Astrocyte of the hippocampus (primary cell): ENCODE measurements at regions not wholly inside any gene's neighbourhood (a gene's known extent, or its start where the extent isn't known, plus 50 kb on each side); places are given as distances from the start of the nearest gene placed in this dataset.
"Not testable (repeated sequence)": the region's sequence is repeated elsewhere in the genome, so short reads cannot be mapped to it uniquely, and the experiment has no call there.

ENCODE experiments used
- DNase-seq: peaks from one replicate; pipeline ENCODE4 v3.0.0; 2011; ENCODE audit warnings: low read depth, low spot score

- peak; percentile 89 for DNase-seq
Measured at GRCh38 chr4:187478292-187479140, 517.1 kb upstream of the ZFP42 start.

GRCh38 chr4:187479511-187479910, 516.1 kb upstream of the ZFP42 start:
- peak; percentile 14 for DNase-seq

GRCh38 chr4:187480146-187481145, 515.1 kb upstream of the ZFP42 start:
- peak; percentile 16 for DNase-seq

- DNase-seq, result no peak
Measured at GRCh38 chr4:187484186-187484585, 511.4 kb upstream of the ZFP42 start.

DNA sequence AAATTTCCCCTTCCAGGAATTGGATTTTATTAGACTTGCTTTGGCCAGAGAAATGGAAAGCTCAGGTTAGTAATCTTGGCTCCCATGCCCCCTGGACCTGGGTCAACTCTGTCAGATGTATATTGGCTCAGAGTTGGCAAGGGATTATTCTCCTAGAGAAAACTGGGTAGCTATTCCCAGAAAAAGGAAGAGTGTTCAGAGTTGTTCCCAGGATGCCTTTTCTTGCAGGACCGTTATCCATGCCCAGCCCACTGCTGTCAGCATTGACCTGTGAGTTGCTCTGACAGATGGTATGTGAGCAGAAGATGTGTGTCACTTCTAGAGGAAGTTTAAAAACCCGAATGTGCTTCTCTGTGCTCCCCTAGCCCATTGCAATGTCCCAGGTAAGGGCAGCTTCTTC, 509.9 kb upstream of the ZFP42 start:
- no peak for DNase-seq

DNA sequence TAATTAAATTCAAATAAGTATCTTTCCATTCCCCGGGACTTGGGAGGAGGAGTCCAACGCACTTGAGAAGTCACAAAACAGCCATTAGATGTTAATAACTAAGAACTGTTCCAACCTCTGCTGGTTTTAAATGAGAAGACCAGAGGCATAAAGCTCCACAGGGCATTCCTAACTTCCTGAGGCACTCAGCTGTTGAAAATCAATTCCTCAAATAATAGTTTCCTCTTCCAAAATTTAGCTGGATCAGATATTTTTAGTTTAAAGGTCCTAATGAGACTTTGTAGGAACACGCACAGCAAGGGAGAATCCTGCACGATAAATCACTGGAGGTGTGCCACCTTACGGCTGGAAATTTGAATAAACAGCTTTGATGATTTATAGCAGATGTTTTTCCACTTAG, 504.3 kb upstream of the ZFP42 start:
- DNase-seq, result no peak

GRCh38 chr4:187491959-187492358, 503.6 kb upstream of the ZFP42 start:
- DNase-seq, result no peak

DNA sequence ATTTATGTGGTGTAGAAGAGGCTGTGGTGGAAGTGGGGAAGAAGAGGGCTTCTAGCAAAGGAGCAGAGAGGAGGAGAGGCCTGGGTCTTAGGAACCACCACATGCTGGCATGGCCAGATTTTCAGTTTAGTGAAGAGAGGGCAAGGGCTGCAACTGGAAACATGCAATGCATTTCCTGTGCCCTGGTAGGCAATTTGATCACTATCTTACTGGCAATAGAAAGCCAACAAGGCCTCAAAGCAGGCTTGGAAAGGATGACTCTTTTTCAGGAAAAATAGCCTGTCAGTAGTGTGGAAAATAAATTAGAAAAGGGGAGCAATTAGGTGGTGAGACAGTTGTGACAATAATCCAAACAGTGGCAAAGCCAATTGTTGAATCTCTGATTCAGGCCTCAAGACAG, 501.9 kb upstream of the ZFP42 start:
- no peak for DNase-seq

DNA sequence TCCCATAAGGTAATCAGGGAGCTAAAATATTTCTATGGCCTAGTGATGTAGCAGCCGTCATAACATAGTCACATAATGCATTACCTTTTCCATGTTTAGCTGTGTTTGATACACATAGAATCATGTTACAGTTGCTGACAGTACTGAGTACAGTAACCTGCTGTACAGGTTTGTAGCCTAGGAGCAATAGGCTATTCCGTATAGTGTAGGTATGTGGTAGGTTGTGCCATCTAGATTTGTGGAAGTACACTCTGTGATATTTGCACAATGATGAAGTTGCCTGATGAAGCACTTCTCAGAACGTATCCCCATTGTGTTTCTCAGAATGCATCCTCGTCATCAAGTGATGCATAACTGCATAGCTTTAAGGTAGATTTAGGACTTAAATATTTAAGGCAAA, 495.6 kb upstream of the ZFP42 start:
- DNase-seq, result no peak

DNA sequence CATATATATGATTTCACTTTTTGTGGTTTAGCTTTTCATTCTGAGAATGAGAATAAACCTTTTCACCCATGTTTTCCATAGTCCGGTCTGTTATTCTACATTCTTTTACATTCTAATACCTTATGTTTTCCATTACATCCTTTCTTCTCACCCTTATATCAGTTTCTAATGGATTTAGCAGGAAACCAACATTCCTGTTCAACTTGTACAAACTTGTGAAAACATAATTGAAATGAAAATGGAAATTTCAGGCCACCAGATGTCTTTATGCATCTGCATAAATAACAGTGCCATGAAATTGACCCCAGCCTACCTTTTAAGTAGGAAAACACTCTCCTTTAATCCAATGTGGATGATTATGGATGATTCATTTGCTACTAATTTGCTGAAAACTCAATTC, 494.8 kb upstream of the ZFP42 start:
- DNase-seq, result no peak

GRCh38 chr4:187501731-187502130, 493.8 kb upstream of the ZFP42 start:
- DNase-seq, result no peak

DNA sequence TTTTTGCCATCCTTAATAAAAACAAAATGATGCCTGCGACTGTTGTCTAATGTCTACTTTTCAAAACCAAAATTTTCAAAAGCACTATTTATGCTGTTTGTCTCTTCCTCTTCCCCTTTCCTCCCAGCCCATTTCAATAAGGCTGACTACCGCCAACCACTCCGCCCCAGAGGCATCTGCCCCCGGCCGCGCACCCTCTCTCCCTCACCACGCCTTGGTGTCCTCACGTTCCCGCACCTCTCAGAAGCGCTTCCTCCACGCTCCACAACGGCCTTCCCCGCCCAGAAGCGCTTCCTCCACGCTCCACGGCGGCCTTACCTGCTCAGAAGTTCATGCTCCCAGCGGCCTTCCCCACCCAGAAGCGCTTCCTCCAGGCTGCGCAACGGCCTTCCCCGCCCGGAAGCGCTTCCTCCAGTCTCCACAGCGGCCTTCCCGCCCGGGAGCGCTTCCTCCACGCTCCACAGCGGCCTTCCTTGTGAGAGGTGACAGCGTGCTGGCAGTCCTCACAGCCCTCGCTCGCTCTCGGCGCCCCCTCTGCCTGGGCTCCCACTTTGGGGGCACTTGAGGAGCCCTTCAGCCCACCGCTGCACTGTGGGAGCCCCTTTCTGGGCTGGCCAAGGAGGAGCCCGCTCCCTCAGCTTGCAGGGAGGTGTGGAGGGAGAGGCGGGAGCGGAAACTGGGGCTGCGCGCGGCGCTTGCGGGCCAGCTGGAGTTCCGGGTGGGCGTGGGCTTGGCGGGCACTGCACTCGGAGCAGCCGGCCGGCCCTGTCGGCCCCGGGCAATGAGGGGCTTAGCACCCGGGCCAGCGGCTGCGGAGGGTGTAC, 490.4 kb upstream of the ZFP42 start:
- no peak for DNase-seq

DNA sequence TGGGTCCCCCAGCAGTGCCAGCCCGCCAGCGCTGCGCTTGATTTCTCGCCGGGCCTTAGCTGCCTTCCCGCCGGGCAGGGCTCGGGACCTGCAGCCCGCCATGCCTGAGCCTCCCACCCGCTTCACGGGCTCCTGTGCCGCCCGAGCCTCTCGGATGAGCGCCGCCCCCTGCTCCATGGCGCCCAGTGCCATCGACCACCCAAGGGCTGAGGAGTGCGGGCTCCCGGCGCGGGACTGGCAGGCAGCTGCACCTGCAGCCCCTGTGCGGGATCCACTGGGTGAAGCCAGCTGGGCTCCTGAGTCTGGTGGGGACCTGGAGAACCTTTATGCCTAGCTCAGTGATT, 489.8 kb upstream of the ZFP42 start:
- not testable (repeated sequence) for DNase-seq

- DNase-seq, result no peak
Measured at GRCh38 chr4:187516224-187516623, 479.3 kb upstream of the ZFP42 start.

DNA sequence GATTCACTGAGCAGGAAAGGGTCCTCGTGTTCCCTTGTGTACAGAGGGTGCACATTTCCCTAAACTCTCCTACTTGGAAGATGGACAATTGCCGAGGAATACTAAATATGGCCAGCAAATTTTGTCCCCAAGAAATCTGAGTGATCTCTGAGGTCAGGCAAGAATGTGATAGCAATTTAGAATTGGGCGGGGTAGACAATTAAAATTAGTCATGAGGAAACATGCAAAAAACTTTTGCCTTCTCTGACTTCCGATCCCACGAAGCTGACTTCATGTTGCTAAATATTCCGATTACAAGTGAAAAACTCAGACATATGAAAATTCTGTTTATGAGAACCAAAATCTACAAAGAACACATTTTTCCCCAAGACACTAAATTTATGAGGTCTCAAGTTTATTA, 453.9 kb upstream of the ZFP42 start:
- no peak for DNase-seq

DNA sequence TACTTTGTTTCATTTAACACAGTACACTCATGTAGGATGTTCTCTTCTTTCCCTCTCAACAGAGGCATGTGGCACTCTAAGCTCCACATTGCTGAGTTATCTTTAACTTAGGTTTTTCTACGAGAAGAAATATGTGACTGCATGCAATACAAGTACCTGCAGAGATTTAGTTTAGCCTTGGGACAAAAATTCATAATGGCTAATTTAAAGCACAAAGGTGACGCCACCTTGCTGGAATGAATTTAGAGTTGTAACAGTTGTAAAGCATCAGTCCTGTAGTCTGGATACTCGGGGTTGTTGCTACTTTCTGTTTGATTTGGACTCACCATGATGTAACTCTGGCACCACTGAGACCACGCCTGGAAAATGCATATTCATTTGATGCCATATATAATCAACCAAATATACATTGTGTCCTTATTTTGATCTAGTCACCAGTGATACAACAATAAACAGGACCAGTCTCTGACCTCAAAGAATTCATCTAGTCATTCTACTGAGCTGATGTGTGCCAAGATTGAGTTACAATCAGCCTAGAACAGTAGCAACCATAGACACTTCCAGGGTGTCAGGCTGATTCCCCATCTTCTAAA, 451.0 kb upstream of the ZFP42 start:
- no peak for DNase-seq

DNA sequence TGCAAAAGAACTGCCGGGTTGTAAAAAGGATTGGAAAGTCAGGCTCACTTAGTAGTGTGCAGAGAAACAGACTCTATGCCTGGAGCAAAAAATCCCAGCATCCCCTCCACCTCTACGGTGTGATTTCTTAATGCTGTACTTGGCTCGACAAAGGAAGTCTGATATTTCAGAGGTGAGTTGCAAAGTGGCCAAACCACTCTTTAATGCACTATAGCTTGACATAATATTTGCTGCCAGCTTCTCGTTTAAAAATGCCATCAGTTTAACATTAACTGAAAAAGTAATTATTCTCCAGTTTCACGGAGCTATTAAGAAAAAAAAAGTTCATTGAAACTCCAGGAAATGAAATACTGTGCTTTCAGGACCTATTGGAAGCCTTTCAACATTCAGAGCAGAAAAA, 448.3 kb upstream of the ZFP42 start:
- peak; percentile 7 for DNase-seq

- DNase-seq, result peak; percentile 3
Measured at GRCh38 chr4:187550256-187550950, 445.2 kb upstream of the ZFP42 start.

DNA sequence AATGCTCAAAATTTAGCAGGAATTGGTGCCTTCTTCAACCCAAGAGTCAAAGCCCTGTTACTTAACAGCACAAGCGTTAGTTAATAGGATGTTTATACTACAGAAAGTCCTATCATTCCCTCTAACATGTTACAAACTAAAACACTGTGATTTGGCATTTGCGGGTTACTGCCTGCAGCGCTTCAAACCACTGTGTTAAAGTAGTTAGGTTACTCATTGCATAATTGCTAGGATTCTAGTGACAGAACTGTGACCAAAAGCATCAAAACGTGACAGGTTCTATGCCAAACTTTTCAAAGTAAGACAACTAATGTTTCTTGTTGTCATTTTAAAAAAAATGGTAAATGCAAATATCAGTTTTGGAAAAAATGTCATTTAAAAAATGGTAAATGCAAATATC, 442.8 kb upstream of the ZFP42 start:
- DNase-seq, result no peak

DNA sequence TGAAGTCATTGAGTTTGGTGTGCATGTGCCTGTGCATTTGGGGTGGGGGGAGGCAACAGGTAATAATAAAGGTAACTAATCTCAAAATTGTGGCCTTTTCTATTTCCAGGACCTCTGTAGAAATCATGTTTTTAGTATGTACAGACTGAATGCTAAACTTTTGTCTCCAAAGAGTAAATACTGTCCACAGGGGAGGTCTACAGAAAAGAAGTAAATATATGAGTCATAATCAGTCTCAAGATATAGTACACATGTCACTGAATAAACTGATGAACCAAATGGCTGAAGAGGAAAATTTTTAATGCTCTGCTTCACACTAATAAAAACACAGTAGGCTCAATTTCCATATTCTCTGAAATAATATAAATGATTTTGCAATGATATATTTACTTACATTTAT, 440.4 kb upstream of the ZFP42 start:
- DNase-seq, result no peak

DNA sequence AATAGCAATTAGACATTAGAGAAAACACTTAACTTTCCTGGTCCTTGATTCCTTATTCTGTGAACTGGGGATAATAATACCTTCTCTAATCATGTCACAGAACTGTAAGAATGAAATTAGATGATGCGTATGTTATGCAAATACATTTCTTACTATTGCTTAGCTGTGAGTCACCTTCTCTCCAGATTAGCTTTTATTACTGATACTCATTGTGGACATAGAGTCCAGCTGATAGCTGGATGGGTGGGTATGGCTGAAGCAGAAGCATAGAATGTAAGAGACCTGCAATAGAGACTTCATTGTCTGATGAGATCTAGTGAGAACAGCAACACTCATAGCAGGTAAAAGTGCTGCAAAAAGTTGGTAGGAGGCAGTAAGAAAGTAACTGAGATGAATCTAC, 437.2 kb upstream of the ZFP42 start:
- DNase-seq, result no peak
